Spleen (tissue), 11 donors: ENCODE measurements at regions not wholly inside any gene's neighbourhood (a gene's known extent, or its start where the extent isn't known, plus 50 kb on each side); places are given as distances from the start of the nearest gene placed in this dataset.

Experiments
- DNase-seq: peaks from one replicate; pipeline ENCODE4 v3.0.0-alpha.2; 2020
- H3K27ac ChIP-seq, 8 donors: fragments of 200-600 bp; sonication (generic) in 7 of 8; 1 replicate in 4 of 8; 2 replicates in 4 of 8; pipeline versions ENCODE4 v1.5.0 to v1.8.0; 2016 to 2021; ENCODE audit warnings: inconsistent platforms in 4 of 8, mild to moderate bottlenecking in 4 of 8, moderate library complexity in 1 of 8
- H3K27me3 ChIP-seq, 7 donors: fragments of 200-600 bp; sonication (generic) in 6 of 7; replicated peaks in 1 of 7; 1 replicate in 4 of 7; 2 replicates in 3 of 7; pipeline versions ENCODE4 v1.5.0 to v1.8.0; 2016 to 2021; ENCODE audit warnings: inconsistent platforms in 3 of 7, mild to moderate bottlenecking in 1 of 7
- H3K36me3 ChIP-seq, 6 donors: fragments of 200-600 bp; sonication (generic) in 5 of 6; 1 replicate in 4 of 6; 2 replicates in 2 of 6; pipeline versions ENCODE4 v1.5.0 to v1.8.0; 2016 to 2021; ENCODE audit warnings: inconsistent platforms in 2 of 6
- H3K4me1 ChIP-seq, 6 donors: fragments of 200-600 bp; sonication (generic) in 5 of 6; 1 replicate in 3 of 6; 2 replicates in 3 of 6; pipeline versions ENCODE4 v1.5.0 to v1.8.0; 2016 to 2021; ENCODE audit warnings: inconsistent platforms in 3 of 6
- H3K4me3 ChIP-seq, 8 donors: fragments of 200-600 bp; sonication (generic) in 7 of 8; 1 replicate in 4 of 8; 2 replicates in 4 of 8; pipeline versions ENCODE4 v1.5.0 to v1.8.0; 2016 to 2021; ENCODE audit warnings: inconsistent platforms in 4 of 8, mild to moderate bottlenecking in 4 of 8, moderate library complexity in 2 of 8
- H3K9me3 ChIP-seq, 8 donors: fragments of 200-600 bp; sonication (generic) in 7 of 8; 1 replicate in 4 of 8; 2 replicates in 4 of 8; pipeline versions ENCODE4 v1.5.0 to v1.8.0; 2016 to 2021; ENCODE audit warnings: inconsistent platforms in 4 of 8
- CTCF ChIP-seq, 11 experiments: fragments of 200-600 bp in 7 of 11; fragments of 450-650 bp in 4 of 11; sonication (generic) in 4 of 11; IDR thresholded peaks in 8 of 11; conservative IDR thresholded peaks in 3 of 11; 1 replicate in 7 of 11; 2 replicates in 4 of 11; pipeline versions ENCODE4 v1.4.0 to v1.8.0; 2016 to 2021; ENCODE audit warnings: antibody characterized with exemption in 11 of 11, inconsistent platforms in 4 of 11, mild to moderate bottlenecking in 1 of 11
- POLR2A ChIP-seq, 3 donors: fragments of 450-650 bp; IDR thresholded peaks; one replicate each; pipeline ENCODE4 v1.5.1; 2017; ENCODE audit warnings: antibody characterized with exemption in 3 of 3, mild to moderate bottlenecking in 1 of 3
- POLR2AphosphoS5 ChIP-seq, 3 donors: sonication (generic); formaldehyde crosslinking; IDR thresholded peaks; one replicate each; pipeline ENCODE4 v1.5.1; 2017; ENCODE audit warnings: antibody characterized with exemption in 3 of 3
- WGBS, 5 donors: extraction: QIAGEN DNeasy Blood & Tissue Kit in 3 of 5; methylation state at CpG; one replicate each; pipeline versions ENCODE4 v1.1.5 to v1.1.7; 2013 to 2018; 5-methylcytosine and 5-hydroxymethylcytosine counted together
- intact Hi-C: fragments of 100-400 bp; cut with DNase I; formaldehyde crosslinking; loops from one replicate; pipeline ENCODE4 v1.15.0; 2023; ENCODE audit warnings: low total_unique reads
- donor health status: healthy with polysubstance abuse.
- donor health status: DM: no; HTN: no; CAD: no; lungs with moderate emphysema.
- donor health status: DM: no; HTN: no; CAD: no.
- donor health status: Bipolar disorder and iron deficiency.
- donor health status: healthy.
- donor health status: DM: no; HTN: no; CAD: no.
- donor health status: DM: yes; HTN: yes; CAD: no.

DNA sequence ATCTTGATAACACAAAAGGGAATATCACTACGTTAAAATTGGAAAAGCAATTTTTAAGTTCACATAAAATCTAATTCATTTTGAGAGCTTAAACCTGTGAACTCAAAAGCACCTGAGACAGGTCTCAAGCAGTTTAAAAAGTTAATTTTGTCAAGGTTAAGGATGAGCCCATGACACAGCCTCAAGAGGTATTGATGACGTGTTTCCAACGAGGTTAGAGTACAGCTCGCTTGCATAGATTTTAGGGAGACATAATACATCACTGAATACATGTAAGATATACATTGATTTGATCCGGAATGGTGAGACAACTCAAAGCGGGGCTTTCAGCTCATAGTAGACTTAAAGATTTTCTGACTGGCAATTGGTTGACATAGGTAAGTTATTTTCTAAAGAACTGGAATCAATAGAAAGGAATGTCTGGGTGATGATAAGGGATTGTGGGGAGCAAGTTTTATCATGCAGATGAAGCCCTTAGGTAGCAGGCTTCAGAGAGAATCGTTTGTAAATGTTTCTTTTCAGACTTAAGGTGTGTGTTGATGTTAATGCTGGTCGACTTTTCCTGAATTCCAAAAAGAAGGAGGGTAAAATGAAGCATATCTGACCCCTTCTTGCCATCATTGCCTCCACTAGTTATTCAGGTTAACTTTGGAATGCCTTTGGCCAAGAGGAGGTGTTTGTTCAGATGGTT lies 2890.6 kb downstream of the PCDH9 start:
- no peak for TF ChIP-seq CTCF (IDR thresholded peaks at IDR 0.05 in 8 of 11, conservative IDR thresholded peaks at IDR 0.05 in 3 of 11)
- no peak for TF ChIP-seq POLR2A (IDR thresholded peaks at IDR 0.05)
- no peak for TF ChIP-seq POLR2AphosphoS5 (IDR thresholded peaks at IDR 0.05)
- 65 to 72% (median 71%) methylated on average over 8 of the region's 8 CpGs for WGBS, 5 donors
- intact Hi-C loops, result no loop called here

DNA sequence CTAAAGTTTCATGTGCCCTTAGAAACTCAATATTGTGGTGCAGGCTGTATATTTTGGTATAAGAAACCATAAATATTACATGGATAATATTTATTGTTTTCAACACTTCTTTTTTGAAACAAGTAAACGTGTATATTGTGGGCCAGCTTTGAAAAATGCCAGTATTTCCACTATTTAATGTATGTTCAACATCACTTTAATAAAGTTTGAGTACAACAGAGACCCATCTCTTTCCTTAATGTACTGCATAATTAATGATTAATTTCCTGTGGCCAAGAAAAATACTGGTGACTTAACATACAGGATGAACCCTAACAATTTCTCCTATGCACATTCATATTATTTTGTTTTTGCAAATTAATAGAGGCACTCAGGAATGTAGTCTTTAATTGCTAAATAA lies 2891.5 kb downstream of the PCDH9 start:
- H3K4me3 ChIP-seq, result no peak overlapping the region
- H3K27ac ChIP-seq, result no peak overlapping the region
- no peak for DNase-seq
- H3K36me3 ChIP-seq, result no peaks in the 10 kb centered on the region
- intact Hi-C loops, result no loop called here
- TF ChIP-seq CTCF (IDR thresholded peaks at IDR 0.05 in 8 of 11, conservative IDR thresholded peaks at IDR 0.05 in 3 of 11) (no peak), POLR2A (IDR thresholded peaks at IDR 0.05) (no peak), POLR2AphosphoS5 (IDR thresholded peaks at IDR 0.05) (no peak)
- no peaks in the 10 kb centered on the region for H3K27me3 ChIP-seq
- WGBS, 5 donors, result 38 to 66% (median 50%) methylated on average over 1 of the region's 1 CpG
- peaks cover 0 to 33% (median 25%) of the 10 kb centered on the region in 8 donors for H3K9me3 ChIP-seq
- no peaks in the 10 kb centered on the region for H3K4me1 ChIP-seq

More for the DNA sequence above, 2890.6 kb downstream of the PCDH9 start:
- no peak overlapping the region for H3K4me3 ChIP-seq
- no peaks in the 10 kb centered on the region for H3K4me1 ChIP-seq
- H3K27ac ChIP-seq, result no peak overlapping the region
- H3K27me3 ChIP-seq, result no peaks in the 10 kb centered on the region
- H3K36me3 ChIP-seq, result no peaks in the 10 kb centered on the region
- peaks cover 0 to 26% (median 22%) of the 10 kb centered on the region in 8 donors for H3K9me3 ChIP-seq
- DNase-seq, result no peak

- Histone ChIP-seq H3K9me3 (peaks cover 0 to 28% (median 13%) of the 10 kb centered on the region in 8 donors), H3K27me3 (no peaks in the 10 kb centered on the region), H3K27ac (no peak overlapping the region), H3K36me3 (no peaks in the 10 kb centered on the region), H3K4me1 (no peaks in the 10 kb centered on the region), H3K4me3 (no peak overlapping the region)
- DNase-seq, result no peak
- intact Hi-C loops, result no loop called here
- 72 to 89% (median 83%) methylated on average over 3 of the region's 3 CpGs for WGBS, 5 donors
- no peak for TF ChIP-seq CTCF (IDR thresholded peaks at IDR 0.05 in 8 of 11, conservative IDR thresholded peaks at IDR 0.05 in 3 of 11)
- no peak for TF ChIP-seq POLR2AphosphoS5 (IDR thresholded peaks at IDR 0.05)
- TF ChIP-seq POLR2A (IDR thresholded peaks at IDR 0.05), result no peak
These were observed 2896.2 kb downstream of the PCDH9 start for GRCh38 chr13:64333888-64334287.

- H3K4me3 ChIP-seq, result no peak overlapping the region
- no peaks in the 10 kb centered on the region for H3K36me3 ChIP-seq
- H3K27ac ChIP-seq, result no peak overlapping the region
- intact Hi-C loops, result no loop called here
- WGBS, 5 donors, result 68 to 80% (median 70%) methylated on average over 2 of the region's 2 CpGs
- peaks cover 0 to 28% (median 13%) of the 10 kb centered on the region in 8 donors for H3K9me3 ChIP-seq
- TF ChIP-seq POLR2A (IDR thresholded peaks at IDR 0.05) (no peak), CTCF (IDR thresholded peaks at IDR 0.05 in 8 of 11, conservative IDR thresholded peaks at IDR 0.05 in 3 of 11) (no peak), POLR2AphosphoS5 (IDR thresholded peaks at IDR 0.05) (no peak)
- H3K27me3 ChIP-seq, result no peaks in the 10 kb centered on the region
- no peaks in the 10 kb centered on the region for H3K4me1 ChIP-seq
- DNase-seq, result no peak
These were observed 2898.1 kb downstream of the PCDH9 start for GRCh38 chr13:64332048-64332447.
